Jurkat, Clone E6-1 (cell line): ENCODE measurements at regions not wholly inside any gene's neighbourhood (a gene's known extent, or its start where the extent isn't known, plus 50 kb on each side); places are given as distances from the start of the nearest gene placed in this dataset.

Experiments
- DNase-seq: peaks from one replicate; pipeline ENCODE4 v3.0.0-alpha.2; 2011; ENCODE audit warnings: low read depth, low spot score
- H3K4me3 ChIP-seq: 2 replicates; pipeline ENCODE4 v1.5.1; 2011; ENCODE audit warnings: mild to moderate bottlenecking, low read length, control low read depth, moderate library complexity

DNA sequence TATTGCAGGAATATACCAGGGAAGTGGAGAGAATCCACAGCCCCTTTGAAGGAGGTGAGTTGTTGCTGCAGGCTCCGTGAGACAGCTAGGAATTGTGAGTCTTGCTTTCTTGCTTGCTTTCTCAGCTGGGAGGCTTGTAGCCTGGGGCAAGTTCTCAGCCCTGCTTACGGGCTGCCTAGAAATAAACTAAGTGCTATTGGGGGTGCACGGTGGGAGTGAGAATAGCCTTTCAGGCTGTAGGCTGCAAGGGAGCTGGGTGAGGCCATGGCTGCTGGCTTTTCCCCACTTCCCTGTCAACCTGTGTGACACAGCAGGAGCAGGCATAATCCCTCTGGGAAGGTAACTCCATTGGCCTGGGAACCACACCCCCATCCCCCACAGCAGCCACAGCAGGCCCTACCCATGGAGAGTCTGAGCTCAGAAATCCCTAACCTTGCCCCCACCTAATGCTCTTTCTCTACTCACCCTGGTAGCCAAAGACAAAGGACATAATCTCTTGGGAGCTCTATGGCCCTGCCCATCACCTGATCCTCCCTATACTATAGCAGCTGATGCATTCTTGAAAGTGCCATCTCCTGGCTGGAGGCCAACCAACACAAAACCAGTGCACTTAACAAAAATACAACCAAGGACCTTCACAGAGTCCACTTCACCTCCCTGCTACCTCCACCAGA, 113.0 kb downstream of the MMRN1 start:
- H3K4me3 ChIP-seq = no peak overlapping the region
- no peak for DNase-seq

DNA sequence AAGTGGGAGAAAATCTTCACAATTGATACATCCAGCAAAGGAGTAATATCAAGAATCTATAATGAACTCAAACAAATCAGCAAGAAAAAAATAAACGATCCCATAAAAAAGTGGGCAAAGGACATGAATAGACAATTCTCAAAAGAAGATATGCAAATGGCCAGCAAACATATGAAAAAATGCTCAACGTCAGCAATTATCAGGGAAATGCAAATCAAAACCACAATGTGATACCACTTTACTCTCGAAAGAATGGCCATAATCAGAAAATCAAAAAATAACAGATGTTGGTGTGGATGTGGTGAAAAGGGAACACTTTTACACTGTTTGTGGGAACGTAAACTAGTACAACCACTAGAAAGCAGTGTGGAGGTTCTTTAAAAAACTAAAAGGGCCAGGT, 114.3 kb upstream of the CCSER1 start:
- peak; percentile 7 for DNase-seq
- no peak overlapping the region for H3K4me3 ChIP-seq

DNA sequence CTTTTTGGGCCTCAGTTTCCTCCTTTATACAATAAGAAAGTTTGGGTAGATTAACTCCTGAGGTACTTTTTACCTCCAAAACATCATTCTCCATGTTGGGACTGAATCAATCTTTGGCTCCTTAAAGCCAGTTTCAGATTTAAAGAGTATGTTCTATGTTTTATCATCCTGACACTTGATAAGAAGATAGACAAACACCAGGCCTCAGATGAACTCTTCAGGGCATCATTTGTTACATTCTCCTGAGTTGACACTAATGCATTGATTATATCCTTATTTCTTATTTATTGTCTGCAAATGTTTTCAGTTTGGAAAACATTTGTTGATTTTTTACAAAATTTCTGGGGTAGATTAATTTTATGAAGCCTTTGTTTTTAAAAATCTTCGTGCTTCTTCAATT, 102.7 kb upstream of the CCSER1 start:
- no peak overlapping the region for H3K4me3 ChIP-seq
- no peak for DNase-seq

DNA sequence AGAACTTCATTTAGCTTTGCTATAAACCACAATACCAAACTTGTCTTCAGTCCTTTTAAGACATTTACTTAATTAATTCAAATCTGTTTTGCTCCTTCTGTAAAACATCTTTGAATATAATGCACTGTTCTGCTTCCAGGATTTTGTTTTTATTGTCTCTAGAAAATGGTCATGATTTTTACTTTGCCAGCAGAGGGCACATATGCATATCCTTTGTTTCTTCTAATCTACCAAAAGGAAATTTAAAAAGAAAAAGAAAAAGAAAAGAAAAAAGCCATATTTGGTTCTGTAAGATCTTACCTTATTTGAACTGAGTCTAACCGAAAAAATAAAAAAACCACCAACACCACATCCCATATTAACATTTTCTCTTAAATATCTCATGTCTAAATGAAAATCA, 101.9 kb upstream of the CCSER1 start:
- no peak for DNase-seq
- no peak overlapping the region for H3K4me3 ChIP-seq

DNA sequence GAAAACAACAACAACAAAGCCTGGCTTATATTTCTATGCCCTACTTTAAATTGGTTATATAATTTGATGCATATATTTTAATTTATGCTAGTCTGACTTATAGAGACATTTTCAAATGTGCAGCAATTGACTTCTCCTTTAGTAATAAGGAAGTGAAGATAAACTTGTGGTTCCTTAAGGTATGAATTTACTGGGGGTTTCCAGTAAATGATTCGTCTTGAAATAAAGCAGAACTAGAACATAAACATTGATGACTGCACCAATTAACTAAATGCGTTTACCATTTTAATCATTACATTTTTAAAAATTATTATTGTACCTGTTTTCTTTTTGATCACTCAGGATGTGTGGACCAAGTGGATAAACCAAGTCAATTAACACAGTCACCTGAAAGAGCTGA, 99.6 kb upstream of the CCSER1 start:
- no peak overlapping the region for H3K4me3 ChIP-seq
- no peak for DNase-seq

DNA sequence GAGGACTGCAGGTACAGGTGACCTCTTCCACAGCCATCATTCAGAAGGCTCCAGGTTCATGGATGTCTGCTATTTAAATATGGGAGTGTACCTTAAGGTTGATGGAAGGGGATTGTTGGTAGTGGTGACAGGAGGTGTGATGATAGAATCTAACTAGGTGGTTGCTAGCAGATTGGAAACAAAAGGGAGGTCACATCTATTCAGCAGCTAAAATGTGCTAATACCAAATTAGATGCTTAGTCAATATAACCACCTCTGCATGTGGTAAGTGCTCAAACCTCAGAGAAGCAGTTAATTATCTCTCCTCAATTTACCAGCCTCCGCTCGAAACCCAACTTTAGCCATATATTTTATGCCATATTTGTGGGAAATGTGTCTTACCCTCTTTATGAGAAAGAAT, 98.7 kb upstream of the CCSER1 start:
- no peak overlapping the region for H3K4me3 ChIP-seq
- no peak for DNase-seq

DNA sequence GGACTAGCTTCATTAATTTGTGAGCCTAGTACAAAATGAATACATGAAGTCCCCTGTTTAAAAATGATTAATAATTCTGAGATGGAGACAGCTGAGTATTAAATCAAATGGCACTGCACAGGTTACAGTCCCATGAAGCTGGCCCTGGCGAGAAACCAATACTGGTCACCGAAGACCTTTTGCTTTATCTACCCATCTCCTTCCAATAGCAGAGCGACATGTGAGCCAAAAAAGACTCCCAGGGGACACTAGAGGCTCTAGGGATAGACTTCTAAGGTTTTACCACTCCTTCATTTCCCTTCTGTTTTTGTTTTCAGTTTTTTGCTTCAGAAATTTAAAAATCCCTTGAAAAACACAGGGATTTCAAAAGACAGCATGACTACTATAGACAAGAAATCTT, 97.0 kb upstream of the CCSER1 start:
- no peak for DNase-seq
- H3K4me3 ChIP-seq = no peak overlapping the region

DNA sequence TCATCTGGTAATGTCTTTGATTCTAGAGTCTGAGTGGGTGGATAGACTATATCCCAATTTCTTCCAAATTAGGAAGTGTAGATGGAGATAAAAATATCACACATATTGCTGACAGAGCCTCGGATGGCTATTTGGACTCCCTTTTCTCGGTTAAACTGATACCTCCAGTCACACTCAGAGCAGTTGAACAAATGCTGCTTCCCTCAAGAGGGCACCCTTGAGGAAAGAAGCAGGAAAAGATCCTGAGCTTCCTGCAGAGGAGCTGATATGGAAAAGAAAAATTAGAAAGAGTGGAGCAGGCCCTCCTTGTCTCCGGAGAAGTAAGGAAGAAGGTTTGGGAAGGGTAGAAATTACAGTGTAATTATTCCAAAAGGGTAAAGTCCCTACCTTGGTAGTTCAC, 96.2 kb upstream of the CCSER1 start:
- DNase-seq = no peak
- no peak overlapping the region for H3K4me3 ChIP-seq

DNA sequence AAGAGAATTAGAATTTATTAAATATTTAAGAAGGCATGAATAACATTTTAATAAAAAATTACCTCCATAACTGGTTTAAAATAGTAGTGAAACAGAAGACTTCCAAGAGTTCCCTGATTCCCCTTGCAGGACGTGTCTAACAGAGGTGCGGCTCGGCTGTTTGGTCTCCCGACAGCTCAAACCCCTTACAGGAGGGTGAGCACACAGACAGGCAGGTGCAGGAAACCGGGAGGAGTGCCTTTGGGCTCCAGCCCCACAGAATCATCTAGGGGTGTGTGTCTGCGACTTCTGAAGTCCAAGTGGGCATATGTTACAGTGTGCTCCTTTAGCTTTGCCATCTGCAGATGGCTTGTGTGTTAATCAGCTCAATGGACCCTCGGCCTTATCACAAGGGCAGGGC, 88.1 kb upstream of the CCSER1 start:
- DNase-seq = no peak
- H3K4me3 ChIP-seq = no peak overlapping the region

DNA sequence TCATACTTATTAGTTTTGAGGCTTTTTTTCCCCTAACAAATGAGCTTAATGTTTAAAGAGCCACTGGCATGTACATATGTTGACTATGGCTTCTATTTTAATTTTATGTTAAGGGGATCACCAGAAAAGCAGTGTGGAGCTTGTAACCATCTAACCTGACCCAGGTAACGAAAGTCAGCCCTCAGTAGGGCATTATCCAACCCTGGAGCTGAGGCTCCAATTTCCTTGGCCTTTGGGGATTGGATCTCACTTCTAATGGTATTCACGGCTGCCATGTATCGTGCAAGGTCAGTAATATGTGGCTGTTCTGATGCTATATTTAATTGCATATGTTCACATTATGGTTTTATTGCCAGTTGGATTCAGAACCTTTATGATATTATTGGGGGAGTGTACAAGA, 75.2 kb upstream of the CCSER1 start:
- no peak overlapping the region for H3K4me3 ChIP-seq
- DNase-seq = no peak

DNA sequence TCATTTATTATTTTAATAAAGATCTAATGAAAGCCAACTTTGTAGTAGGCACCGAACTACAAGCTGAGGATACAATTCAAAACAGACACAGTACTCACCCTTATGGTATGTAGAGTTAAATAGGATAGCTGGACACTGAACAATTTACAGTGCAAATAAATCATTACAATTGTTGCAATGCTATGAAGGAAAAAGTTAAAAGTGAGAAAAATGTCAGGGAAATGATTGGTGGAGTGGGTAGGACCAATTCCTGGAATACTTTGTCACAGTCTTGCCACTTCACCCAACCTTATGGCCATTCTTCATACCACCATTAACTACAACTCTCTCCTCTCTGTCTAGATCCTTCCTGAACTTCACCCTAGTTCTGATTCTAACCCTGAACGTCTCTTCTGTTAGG, 70.1 kb upstream of the CCSER1 start:
- DNase-seq = no peak
- no peak overlapping the region for H3K4me3 ChIP-seq

DNA sequence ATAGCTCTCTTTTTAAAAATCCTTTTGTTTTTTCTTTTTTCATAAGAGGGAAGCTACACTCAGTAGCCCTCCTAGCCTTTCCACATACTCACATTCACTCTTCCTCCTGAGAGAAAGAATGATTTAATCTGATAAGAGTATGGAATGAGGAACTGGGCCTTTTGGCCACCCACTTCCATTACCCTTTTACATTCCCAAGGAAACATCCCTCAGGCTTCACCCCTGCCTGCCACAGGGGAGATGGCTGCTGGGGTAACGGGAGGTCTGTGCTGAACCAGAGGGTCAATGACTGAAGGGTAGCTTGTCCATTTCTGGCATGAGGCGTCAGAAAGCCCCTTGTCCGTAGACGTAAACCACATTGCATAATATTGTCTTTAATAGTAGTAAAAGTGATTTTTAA, 67.2 kb upstream of the CCSER1 start:
- no peak for DNase-seq
- H3K4me3 ChIP-seq = no peak overlapping the region

DNA sequence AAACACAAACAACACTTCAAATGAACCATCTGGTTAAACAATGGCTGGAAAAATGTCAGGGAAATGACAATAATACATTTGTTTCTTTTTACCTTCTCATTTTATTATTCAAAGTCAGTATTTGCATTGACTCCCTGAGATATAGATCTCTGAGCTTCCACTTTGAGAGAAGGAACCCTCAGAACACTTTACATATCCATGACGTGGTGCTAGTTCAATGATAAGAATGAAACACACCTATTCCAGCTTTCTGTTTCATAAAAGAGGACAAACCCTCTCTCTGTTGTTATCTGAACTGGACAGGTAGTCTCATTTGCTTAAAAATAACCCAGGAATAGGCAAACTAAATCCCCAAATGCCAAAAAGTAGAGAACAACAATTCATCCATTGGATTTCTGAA, 65.3 kb upstream of the CCSER1 start:
- H3K4me3 ChIP-seq = no peak overlapping the region
- DNase-seq = no peak

DNA sequence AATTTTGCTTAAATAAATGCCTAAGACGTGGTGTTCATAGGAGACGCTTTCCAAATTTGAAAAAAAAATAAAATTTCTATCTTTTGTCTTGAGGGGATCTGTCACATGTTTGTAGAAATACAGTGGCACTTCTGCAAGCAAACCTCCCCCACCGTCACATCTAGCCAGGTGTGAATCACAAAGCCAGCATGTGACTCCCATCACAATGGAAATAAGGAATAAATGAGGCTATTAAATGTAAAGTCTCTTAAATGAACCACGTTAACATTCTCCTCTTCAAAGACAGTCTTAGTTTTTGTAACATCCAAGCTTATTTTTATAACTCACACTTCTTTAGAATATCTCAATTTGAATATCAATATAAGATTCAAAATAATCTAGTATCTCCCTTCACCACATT, 63.0 kb upstream of the CCSER1 start:
- no peak for DNase-seq
- no peak overlapping the region for H3K4me3 ChIP-seq

DNA sequence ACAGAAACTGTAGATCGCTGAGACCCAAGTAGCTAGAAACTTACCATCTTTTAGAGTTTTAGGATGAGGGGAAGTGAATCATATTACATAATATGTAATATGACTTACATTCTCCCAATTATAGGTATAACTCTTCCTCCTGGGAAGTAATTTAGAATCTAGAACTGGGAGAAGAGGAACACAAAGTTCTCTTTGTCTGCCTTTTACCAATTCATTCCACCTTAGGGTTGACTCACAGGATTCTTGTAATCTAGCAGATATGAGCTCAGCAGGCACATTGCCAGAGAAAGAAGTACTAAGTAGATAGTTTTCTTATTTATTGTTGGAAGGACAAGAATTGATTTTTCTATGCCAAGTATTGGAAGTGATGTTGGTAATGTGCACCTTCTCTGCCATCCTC, 58.0 kb upstream of the CCSER1 start:
- no peak for DNase-seq
- no peak overlapping the region for H3K4me3 ChIP-seq

DNA sequence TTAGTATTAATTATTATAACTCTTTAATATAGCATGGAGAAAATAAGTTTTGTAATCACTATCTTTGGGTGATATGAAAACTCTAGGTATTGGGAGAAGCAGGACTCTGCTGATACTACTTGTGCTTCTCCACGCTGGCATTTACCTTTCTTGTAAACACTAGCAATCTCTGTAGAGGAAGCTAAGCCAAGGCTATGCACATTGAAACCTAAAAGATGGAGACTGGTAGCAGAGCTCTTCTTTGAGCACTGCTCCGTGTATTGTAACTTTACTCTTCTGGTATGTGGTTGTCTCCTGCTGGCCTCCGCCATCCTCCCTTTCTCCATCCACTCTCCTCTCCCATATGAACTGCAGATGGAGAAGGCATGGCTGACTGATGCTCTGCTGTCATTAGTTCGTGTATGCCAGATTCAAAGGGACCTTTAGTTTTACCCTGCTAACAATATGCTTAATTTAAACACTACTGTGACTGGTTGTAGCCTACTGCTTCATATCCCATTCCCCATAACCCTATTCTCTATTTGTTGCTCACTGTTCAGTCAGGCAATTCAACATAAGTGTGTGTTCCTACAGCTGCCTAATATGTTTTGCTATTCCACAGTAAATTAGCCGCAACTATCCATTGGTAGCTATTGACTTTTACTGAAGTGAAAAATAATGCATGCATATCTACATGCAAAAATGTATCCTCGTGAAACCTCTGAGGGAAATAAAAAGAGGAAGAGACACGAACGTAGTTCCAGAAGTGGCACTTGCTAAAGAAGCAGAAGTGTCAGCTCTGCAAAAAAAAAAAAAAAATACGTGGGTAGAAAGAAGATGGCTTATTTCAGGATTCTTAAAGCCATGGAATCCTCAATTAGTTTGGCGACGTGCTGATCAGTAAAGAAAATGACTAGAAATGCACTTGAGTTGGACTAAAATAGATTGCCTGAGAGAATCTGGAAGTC, 55.6 kb upstream of the CCSER1 start:
- DNase-seq = no peak
- no peak overlapping the region for H3K4me3 ChIP-seq

DNA sequence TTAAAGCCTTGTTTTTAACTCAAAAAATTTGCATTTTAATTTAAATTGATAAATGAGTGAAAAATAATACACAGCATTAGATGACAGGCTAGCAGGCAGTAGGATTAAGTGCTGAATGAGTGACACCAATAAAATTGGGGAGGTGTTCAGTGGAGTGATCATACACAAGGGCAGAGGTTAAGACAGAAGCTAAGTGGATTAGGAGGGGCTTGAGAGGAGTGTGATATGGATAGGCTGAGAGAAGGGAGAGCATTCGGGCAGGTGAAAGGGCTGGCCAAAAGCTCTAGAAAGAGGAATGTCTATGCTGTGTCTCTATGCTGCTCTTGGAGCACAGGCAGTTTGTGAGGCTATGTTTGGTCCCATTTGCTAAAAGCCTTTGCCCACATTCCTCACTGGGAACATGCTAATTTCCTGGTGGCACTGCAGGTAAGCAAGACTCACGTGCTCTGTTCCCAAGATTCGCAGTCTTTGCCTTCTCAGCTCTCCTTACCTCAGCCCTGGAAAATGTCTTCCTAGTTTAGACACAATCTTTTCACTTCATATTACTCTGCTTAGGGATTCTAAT, 52.8 kb upstream of the CCSER1 start:
- no peak overlapping the region for H3K4me3 ChIP-seq
- no peak for DNase-seq
